ENCODE measurements at regions not wholly inside any gene's neighbourhood (a gene's known extent, or its start where the extent isn't known, plus 50 kb on each side); places are given as distances from the start of the nearest gene placed in this dataset.

GRCh38 chr4:38489924-38490639, 173.9 kb upstream of the KLF3 start:
- DNase-seq, result no peak

GRCh38 chr4:38490753-38491446, 173.1 kb upstream of the KLF3 start:
- no peak for DNase-seq

GRCh38 chr4:38491854-38492478, 172.0 kb upstream of the KLF3 start:
- no peak for DNase-seq

- DNase-seq, result no peak
Measured at GRCh38 chr4:38493066-38493465, 170.9 kb upstream of the KLF3 start.

GRCh38 chr4:38495446-38495845, 168.6 kb upstream of the KLF3 start:
- DNase-seq, result no peak

GRCh38 chr4:38497121-38497520, 166.9 kb upstream of the KLF3 start:
- no peak for DNase-seq

- DNase-seq, result no peak
Measured at GRCh38 chr4:38499101-38499500, 164.9 kb upstream of the KLF3 start.

GRCh38 chr4:38500433-38500832, 163.6 kb upstream of the KLF3 start:
- no peak for DNase-seq

GRCh38 chr4:38501698-38502097, 162.3 kb upstream of the KLF3 start:
- DNase-seq, result no peak

- no peak for DNase-seq
Measured at GRCh38 chr4:38503689-38504395, 160.2 kb upstream of the KLF3 start.

GRCh38 chr4:38504396-38504715, 159.6 kb upstream of the KLF3 start:
- no peak for DNase-seq

GRCh38 chr4:38509551-38509950, 154.4 kb upstream of the KLF3 start:
- no peak for DNase-seq

GRCh38 chr4:38510201-38510600, 153.8 kb upstream of the KLF3 start:
- DNase-seq, result no peak

GRCh38 chr4:38511702-38512101, 152.3 kb upstream of the KLF3 start:
- no peak for DNase-seq

GRCh38 chr4:38512840-38513239, 151.2 kb upstream of the KLF3 start:
- no peak for DNase-seq

GRCh38 chr4:38514465-38515146, 149.4 kb upstream of the KLF3 start:
- DNase-seq, result no peak

- no peak for DNase-seq
Measured at GRCh38 chr4:38516190-38516589, 147.8 kb upstream of the KLF3 start.

GRCh38 chr4:38519666-38520065, 144.3 kb upstream of the KLF3 start:
- DNase-seq, result no peak

GRCh38 chr4:38523054-38523453, 140.9 kb upstream of the KLF3 start:
- no peak for DNase-seq

- no peak for DNase-seq
Measured at GRCh38 chr4:38523524-38524448, 140.2 kb upstream of the KLF3 start.

- no peak for DNase-seq
Measured at GRCh38 chr4:38526412-38526811, 137.6 kb upstream of the KLF3 start.

All from NCI-H748 treated with DMSO at 0.1 percent for 48 hours (cell line).